NCI-H1436 (cell line): ENCODE measurements at regions not wholly inside any gene's neighbourhood (a gene's known extent, or its start where the extent isn't known, plus 50 kb on each side); places are given as distances from the start of the nearest gene placed in this dataset.

ENCODE experiments used
- DNase-seq: peaks from one replicate; lab custom pipeline; 2025; lab: John Stamatoyannopoulos, UW

DNA sequence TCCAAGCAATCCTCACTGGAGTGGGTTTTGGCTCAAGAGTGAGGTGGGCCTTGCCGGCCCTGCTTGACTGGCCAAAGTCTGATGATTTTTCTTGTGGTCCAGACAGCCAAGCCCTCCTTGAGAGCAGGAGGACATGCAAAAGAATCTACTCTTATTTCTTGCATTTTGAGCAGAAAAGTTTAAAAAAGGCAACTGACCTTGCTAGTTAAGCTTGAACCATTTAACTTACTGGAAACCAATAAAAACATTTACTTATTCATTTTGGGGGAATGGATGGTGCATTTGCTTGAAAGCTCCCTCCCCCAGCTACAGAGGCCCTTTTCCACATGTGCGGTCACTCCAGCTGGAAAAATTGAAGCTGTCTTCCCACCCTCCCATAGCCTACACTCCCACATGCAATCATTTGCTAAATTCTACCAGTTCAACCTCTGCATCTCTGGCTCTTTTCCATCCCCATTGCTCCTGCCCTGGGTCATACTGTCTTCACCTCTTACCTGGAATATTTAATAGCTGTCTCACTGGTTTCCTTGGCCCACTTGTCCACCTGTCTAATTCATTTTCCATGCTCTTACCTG is 527.9 kb downstream of the DHX35 start:
- DNase-seq: no peak

DNA sequence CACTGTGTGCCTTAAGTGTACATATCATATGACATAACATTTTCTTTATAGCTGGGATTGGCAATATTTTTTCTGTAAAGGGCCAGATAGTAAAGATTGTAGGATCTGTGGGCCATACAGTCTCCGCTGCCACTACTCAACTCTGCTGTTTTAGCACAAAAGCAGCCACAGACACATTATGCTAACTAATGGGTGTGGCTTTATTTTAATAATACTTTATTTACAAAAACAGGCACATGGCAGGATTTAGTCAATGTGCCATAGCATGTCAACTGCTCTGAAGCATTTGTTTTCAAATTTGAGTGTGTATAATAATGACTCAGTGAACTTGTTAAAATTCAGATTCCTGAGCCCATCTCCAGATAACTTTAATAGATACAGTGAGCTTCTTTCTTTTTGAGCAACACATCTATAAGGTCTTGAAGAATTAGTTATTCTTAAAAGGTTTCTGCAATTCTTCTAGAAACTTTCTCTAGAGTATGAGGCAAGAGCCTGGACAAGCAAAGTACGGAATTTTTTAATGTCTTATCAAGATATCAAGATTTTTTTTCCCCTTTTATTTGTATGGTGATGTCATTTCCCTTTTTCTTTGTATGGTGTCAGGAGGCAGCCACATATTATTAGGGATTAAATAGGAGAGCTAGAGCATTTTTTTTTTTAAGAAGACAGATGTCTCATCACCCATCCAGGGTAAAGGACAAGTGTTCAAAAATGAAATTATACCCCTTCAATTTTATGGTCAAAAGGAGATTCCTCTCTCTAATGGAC is 518.3 kb downstream of the DHX35 start:
- no peak for DNase-seq

DNA sequence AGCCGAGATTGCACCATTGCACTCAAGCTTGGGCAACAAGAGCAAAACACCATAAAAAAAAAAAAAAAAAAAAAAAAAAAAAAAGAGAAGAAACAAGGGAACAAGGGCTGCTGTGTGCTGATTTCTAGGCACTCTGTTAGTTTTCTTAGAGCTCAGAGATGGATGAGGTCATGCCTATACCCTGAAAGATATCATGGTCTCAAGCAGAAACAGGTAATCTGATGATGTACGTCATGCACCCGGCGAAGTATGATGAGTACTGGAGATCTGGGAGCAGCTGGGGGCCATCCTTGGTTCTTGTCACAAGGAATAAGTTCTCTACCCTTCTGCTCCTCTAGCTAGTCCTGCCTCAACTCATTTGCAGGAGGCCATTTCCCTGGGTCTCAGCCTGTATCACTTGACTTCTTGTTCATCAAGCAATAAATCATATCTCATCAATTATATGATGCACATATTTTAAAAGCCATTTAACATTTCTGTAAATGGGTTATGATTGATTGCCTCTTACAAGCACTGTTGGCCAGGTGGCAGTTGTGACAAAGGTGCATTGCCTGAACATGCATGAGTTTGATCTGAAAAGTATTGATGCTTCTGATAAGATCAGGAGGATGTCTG is 517.2 kb downstream of the DHX35 start:
- no peak for DNase-seq

DNA sequence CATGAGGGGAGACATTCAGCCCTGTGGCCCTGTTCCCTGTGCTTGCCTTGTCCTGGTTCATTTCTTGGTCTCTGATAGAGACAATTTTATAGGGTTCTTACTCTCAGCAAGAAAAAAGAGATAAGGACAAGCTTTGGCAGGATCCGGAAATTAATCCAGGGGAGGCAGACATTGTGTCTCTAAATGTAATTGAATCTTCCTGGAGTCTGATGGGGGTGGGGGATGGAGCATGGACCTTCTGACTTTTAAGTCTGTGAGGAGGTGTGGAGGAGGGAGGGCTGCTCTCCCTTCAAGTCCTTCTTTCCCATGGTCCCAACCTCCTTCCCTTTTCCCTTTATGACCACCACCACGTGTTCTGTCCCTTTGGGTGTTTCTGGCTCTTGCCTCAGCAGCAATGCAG is 512.7 kb downstream of the DHX35 start:
- no peak for DNase-seq

DNA sequence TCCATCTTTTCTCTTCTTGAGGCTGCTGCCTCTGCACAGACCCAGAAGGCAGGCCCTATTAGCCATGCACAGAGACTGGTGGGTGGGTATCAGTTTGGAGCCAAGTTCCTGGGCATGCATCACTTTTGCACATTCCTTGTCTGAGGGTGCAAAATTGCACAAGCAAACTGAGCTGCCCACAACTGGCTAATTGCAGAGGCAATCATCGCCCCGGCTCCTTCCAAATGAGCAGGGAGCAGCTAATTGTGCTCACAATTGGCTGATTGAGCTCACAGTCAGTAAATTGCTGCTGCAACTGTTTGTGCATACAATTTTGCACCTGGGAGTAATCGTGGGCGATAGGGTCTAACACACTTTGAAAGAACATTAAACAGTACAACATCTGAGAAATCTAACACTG is 511.4 kb downstream of the DHX35 start:
- DNase-seq: peak; percentile 23

DNA sequence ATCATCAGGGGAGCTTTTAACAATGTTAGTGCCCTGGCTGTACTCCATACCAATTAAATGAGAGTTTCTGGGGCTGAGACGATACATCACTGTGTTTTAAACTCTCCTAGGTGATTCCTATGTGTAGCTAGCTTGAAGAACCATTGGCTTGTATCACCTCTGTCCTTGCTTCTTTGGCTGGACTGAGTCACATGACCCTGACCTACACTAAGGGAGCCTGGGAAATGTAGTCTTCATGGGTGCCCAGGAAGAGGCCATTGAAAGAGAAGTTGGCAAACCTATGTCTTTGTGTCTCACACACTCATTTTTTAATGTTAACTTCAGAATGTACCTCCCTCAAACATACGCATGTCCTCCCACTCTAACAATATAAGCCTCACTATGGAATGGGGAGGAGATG is 506.6 kb downstream of the DHX35 start:
- no peak for DNase-seq

DNA sequence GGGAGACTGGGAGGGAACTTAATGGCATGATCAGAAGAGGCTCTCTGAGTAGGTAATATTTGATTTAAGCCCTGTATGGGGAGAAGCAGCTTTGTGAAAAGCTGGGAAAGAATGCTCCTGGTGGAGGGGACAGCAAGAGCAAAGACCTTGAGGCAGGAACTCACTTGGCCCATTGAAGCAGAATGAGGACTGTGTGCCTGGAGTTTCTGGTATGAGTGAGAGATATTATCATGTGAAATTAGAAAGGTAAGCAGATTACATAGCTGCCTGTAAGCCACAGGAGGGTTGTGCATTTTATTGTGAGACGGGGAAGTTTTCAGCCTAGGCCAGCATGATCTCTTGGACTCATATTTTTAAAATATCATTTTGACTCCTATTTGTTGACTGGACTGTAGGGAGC is 502.1 kb downstream of the DHX35 start:
- no peak for DNase-seq

DNA sequence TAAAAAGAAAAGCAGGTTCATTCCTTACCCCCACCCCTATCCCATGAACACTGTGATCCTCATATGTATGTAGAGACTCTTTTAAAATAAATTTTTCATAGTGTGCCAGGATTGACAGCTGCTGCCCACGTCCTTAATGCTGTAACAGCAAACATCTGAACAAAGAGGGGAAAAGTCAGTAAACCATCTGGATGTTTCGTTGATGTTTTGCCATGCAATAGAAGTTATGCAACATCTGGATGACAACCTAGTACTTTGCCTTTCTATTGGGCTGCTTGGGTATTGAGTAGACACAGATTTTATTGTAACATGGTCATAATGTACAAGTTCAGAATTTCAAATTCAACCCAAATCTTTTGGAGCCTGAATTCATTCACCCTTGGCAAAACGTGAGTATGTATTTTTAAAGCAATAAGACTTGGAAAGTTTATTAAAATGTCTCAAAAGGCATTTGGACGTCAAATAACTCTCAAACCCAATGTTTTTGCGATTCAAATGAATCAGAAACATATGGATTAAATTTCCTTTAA is 500.3 kb downstream of the DHX35 start:
- no peak for DNase-seq

DNA sequence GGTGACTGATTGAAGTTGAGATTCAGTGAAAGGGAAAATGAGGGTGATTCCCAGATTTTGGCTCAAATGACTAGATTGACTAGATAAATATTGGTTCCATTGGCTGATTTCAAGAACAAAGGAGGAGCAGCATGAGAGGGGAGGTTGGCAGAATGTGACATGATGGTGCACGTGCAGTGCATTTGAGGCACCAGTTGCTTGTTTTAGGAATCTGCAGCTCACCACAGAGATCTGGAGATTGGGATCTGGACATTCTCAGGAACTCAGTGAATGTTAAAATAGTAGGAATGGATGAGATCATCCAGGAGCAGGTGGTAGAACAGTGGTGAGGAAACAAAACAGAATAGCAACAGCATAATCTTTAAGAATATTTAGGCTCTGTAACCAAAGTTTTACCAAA is 496.3 kb downstream of the DHX35 start:
- DNase-seq: no peak

DNA sequence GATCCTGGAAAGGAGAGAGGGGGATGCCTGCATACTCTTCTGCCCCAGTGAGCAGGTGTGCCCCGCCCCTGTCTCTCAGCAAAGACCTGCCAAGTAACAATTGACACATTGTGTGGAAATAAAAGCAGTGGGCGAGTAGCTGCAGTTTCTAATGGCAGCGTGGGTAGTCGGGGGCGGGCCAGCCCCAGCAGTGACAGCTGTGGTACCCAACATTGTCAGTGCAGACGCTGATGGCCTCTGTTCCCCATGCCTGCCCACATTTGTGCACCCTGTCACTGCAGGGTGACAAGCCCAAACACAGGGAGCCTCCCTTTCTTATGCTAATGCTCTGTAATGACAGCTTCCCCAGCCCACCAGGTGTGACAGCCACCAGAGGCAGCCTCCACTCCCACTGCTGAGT is 491.7 kb downstream of the DHX35 start:
- DNase-seq: no peak

DNA sequence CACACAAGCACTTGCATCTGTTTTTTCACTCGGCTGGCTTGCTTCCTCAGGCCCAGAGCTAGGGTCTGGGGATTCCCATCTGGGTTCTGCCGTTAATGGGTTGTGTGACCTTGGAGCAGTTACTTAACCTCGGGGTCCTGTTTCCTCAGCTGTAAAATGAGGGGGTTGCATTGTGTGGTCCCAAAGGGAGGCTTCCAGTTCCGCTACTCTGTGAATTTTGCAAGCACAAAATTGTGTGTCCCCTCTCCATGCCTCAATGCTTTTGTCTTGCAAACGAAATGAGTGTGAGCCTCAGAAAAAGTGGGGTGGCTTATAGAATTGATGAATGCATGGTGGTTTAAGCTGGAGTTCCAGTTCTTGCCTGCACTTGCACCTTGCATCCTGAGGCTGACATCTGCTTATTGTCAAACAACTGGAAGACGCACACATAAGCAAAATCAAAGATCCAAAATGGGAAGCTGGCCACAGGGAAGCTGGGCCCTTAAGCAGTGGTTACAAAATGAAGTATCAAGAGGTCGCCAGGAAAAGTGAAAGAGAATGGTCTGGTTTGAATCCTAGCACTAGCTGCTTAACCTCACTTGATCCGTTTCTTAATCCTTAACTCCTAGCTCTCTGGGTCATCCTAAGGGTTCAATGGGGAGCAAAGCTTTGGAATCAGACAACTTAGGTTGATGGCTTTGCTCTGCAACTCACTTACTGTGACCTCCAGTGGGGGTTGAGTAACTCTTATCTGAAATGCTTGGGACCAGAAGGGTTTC is 490.6 kb downstream of the DHX35 start:
- no peak for DNase-seq

DNA sequence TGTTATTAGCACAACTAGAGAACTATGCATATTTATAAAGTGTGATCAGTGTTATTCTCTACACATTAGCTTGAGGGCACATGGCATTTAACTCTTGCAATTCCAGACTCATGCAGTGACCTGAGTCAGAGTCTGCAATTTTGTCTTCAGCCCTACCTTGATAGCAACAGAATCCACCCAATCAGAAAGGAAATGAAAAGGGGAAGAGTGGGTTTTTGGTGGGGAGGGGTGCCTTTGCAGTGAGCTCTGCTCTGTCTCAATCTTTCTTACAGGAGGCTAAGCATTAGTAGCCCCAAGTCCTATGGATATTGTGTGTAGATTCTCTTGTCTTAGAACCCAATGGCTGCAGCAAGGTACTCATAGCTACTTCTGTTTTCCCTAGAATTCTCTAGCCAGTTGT is 489.2 kb downstream of the DHX35 start:
- DNase-seq: no peak

DNA sequence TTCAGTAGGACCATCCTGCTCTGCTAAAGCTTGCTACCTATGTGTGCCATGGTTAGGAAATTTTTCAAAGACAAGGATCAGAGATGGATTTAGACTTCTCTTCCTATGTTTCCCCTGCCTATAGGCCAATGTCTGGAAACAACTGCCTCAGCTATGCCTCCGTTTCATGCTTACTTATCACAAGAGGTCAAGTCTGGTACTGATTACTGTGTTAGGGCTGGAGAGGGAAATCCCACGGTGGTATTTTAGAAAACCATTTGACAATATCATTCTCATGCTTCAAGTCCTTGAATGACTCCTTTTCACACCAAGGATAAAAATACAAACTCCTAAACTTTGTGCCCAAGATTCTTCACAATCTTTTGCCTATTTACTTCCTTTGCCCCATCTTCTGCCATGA is 484.3 kb downstream of the DHX35 start:
- no peak for DNase-seq

DNA sequence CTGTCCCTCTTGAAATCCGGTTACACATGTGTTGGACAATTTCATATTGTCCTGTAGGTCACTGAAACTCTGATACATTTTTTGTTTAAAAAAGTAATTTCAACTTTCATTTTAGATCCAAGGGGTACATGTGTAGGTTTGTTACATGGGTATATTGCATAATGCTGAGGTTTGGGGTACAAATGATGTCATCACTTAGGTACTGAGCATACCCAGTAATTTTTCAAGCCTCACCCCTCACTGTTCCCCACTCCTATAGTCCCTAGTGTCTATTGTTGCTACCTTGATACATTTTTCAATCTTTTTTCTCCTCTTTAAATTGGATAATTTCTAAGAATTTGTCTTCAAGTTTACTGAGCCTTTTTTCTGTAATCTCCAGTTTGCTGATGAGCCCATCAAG is 483.0 kb downstream of the DHX35 start:
- no peak for DNase-seq

DNA sequence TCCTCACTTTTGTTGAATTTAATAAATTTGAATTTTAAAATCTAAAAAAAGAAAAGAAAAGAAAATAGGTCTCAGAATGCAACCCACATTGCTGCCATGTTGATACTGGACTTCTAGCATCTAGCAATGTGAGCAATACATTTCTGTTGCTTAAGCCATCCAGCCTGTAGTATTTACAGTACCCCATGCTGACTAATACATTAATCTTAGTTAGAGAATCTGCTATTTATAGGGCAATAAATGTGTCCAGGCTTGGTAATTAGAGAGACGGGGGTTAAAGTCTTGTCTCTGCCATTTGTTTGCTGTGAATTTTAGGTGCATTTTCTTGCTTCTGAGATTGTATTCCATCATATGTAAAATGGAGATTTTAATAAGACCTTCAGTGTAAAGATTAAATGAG is 471.3 kb downstream of the DHX35 start:
- no peak for DNase-seq

DNA sequence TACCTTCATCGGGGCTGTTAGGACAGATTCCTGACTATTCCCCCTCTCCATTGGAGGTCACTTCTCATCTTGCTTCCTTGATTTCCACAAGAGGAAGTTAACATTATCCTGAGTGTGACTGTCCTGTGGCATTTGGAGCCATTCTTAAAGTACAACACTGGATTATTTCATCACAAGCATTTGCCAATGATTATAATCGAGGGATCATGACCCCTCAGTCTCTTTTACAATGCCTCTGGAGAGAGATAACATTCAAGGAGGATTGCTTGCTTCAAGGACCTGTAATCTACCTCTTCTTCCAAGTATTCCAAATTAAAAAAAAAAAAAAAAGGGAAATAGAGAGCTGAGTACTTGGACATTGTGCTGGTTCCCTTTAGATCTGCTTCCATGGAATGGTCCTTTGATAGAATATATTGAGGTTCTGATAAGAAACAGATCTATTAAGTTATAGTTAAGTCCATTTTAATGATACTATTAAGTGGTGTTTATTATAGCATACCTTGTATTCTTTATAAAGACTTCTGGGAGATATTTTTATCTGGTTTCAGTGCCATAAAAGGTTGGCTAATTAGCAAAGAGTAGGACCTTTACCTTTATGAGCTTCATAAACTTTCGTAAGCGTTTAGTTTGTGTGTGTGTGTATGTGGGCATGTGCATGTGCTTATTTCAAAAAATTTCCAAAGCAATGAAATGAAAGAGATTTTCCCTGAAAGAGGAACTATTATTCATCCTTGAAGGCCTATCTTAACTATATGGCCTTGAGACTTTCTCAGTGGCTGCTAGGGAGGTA is 469.1 kb downstream of the DHX35 start:
- DNase-seq: no peak

DNA sequence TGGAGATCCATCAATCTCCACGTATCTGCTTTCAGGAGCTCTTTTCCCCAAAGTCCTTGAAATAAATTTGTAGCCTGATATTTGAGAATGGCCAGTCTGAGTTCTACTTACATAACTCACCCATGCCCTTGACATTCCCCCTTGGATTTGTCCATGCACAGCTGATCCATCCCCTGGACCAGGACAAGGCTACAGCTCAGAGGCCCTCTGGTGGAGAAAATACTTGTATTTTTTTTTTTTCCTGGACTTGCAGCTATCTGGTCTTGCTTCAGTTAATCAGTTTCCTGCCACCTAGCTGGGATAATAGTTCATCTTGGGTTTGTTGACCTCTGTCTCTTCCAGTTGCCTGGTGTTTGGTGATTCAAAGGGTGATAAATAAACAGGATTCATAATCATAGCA is 467.6 kb downstream of the DHX35 start:
- DNase-seq: no peak

DNA sequence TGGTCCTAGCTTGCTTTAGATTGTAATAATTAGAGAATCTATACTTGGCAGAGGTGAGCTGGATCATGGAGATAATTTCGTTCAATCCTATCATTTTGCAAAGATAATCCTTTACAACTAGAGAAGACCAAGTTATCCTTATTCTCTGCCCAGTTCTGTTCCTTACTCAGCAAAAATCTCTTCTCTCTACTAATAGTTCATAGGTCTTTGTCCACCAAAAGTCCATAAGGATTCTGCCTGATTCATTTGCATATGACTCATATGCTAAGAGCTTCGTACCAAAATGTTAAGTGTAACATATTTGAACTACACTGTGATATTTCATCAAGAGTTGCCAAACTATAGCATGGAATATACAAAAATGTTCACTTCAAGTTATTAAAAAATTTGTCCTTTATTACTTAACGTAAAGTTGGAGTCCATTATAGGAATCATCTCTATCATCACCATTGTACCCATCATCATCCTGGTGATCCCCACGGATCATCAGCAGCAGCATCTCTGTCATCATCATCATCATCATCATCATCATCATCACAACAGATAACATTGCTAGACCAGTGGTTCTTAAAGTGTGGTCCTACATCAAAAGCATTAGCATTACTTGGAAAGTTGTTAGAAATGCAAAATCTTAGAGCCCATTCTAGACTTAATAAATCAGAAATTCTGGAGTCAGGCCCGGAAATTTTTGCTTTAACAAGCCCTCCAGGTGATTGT is 463.0 kb downstream of the DHX35 start:
- no peak for DNase-seq

DNA sequence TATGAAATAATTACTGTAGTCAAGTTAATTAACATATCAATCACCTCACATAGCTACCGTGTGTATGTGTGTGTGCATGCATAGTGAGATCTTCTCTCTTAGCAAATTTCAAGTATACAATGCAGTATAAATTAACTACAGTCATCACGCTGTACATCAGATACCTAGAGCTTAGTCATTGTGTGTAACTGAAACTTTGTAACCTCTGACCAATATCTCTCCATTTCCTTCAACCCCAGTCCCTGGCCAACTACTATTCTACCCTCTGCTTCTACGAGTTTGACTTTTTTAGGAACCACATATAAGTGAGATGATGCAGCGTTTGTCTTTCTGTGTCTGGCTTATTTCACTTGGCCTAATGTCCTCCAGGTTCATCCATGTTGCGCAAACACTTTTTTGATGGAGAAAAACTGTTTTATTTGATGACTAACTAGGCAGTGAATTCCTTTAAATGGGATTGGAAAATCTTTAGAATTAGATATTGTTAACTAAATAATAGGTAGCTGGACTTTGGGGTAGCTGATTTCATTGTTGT is 459.5 kb downstream of the DHX35 start:
- DNase-seq: no peak

DNA sequence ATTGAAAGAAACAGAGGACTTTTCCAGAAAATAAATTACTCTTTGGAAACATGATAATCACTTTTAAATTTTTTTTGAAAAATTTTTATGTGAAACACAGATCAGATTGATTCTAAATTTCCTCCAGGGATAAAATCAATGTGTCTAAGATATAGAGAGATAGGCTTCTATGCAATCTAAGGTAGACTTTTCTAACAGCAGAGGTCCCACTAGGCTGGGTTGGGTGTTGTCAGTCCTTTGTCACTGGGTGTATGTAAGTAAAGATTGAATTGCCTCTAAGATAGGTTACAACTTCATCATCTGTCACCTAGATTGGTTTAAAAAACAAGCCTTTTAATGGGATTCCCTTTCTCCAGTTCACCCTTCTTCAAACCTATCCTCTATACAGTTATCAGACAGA is 449.9 kb downstream of the DHX35 start:
- DNase-seq: no peak

DNA sequence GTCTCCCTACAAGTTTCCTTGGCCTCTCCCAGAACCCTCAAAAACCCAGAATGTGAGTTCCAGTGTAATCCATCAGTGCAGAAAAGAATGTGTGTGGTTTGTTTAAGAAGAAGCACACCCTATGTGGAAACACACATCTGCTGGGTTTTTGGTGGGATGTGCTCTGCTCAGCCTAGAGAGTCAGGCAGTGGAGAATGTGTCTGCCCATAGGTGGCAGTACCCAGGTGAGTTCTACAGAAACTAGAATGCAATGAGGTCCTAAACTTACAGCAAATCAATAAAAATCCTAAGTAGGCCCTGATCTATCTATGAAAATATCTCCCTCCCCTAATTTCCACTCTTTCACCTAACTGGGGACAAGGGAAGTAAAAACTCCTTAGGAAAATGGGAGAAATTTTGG is 437.3 kb downstream of the DHX35 start:
- DNase-seq: no peak
